CD8-positive, alpha-beta memory T cell (primary cell): ENCODE measurements at regions not wholly inside any gene's neighbourhood (a gene's known extent, or its start where the extent isn't known, plus 50 kb on each side); places are given as distances from the start of the nearest gene placed in this dataset.

Experiments
- CTCF ChIA-PET: fragments of 350-600 bp; sonication (Branson Sonifier 250); formaldehyde crosslinking; loops from one replicate; lab custom pipeline; 2021; ENCODE audit warnings: antibody characterized with exemption; lab: Charles Lee
- POLR2A ChIA-PET: fragments of 350-600 bp; sonication (Branson Sonifier 250); formaldehyde crosslinking; loops from one replicate; lab custom pipeline; 2021; ENCODE audit warnings: antibody characterized with exemption; lab: Charles Lee
- DNase-seq, 5 donors: peaks; one replicate each; pipeline versions ENCODE4 v3.0.0 to v3.0.0-alpha.2; 2020 to 2022; ENCODE audit warnings: mixed read lengths in 1 of 5
- H3K27ac ChIP-seq: one replicate; pipeline ENCODE4 v1.7.0; 2013; ENCODE audit warnings: low read depth, mild to moderate bottlenecking, low read length, moderate library complexity
- H3K27me3 ChIP-seq: 2 replicates; pipeline ENCODE4 v1.7.0; 2013; ENCODE audit warnings: low read length, mild to moderate bottlenecking; ENCODE audit not compliant: insufficient read depth, poor library complexity, severe bottlenecking
- H3K36me3 ChIP-seq: 2 replicates; pipeline ENCODE4 v1.7.0; 2013; ENCODE audit warnings: mild to moderate bottlenecking, low read length, moderate library complexity; ENCODE audit not compliant: insufficient read depth
- H3K4me1 ChIP-seq: 2 replicates; pipeline ENCODE4 v1.7.0; 2013; ENCODE audit warnings: mild to moderate bottlenecking, low read length, moderate library complexity; ENCODE audit not compliant: insufficient read depth
- H3K4me3 ChIP-seq: 2 replicates; pipeline ENCODE4 v1.7.0; 2013; ENCODE audit warnings: mild to moderate bottlenecking, low read length
- H3K9me3 ChIP-seq: 2 replicates; pipeline ENCODE4 v1.7.0; 2013; ENCODE audit warnings: mild to moderate bottlenecking, low read length
- H3K27ac Mint-ChIP-seq, 8 donors: one replicate each; pipeline ENCODE4 v1.8.0; 2020 to 2021; ENCODE audit warnings: mixed read lengths in 8 of 8, mild to moderate bottlenecking in 6 of 8, inconsistent platforms in 3 of 8, moderate library complexity in 3 of 8
- H3K27me3 Mint-ChIP-seq, 2 donors: one replicate each; pipeline ENCODE4 v1.8.0; 2020 to 2021; ENCODE audit warnings: mixed read lengths in 2 of 2, mild to moderate bottlenecking in 1 of 2, moderate library complexity in 1 of 2
- H3K36me3 Mint-ChIP-seq, 3 donors: one replicate each; pipeline ENCODE4 v1.8.0; 2020 to 2021; ENCODE audit warnings: mixed read lengths in 3 of 3, inconsistent platforms in 1 of 3, mild to moderate bottlenecking in 1 of 3
- H3K4me1 Mint-ChIP-seq, 3 donors: one replicate each; pipeline ENCODE4 v1.8.0; 2020 to 2021; ENCODE audit warnings: mixed read lengths in 3 of 3, inconsistent platforms in 1 of 3, mild to moderate bottlenecking in 1 of 3
- H3K4me3 Mint-ChIP-seq, 7 donors: one replicate each; pipeline ENCODE4 v1.8.0; 2020 to 2021; ENCODE audit warnings: mixed read lengths in 7 of 7, mild to moderate bottlenecking in 6 of 7, moderate library complexity in 4 of 7, inconsistent platforms in 2 of 7
- H3K9me3 Mint-ChIP-seq, 5 donors: one replicate each; pipeline ENCODE4 v1.8.0; 2020 to 2022; ENCODE audit warnings: mixed read lengths in 5 of 5, mild to moderate bottlenecking in 3 of 5, moderate library complexity in 2 of 5, inconsistent platforms in 1 of 5

- Histone ChIP-seq H3K4me3 (no peak overlapping the region), H3K4me1 (no peaks in the 10 kb centered on the region), H3K36me3 (no peaks in the 10 kb centered on the region), H3K27me3 (no peaks in the 10 kb centered on the region), H3K27ac (no peak overlapping the region), H3K9me3 (no peaks in the 10 kb centered on the region)
- no peak overlapping the region for H3K27ac Mint-ChIP-seq
- H3K4me1 Mint-ChIP-seq = no peaks in the 10 kb centered on the region
- ChIA-PET POLR2A (no interaction called here), CTCF (no interaction called here)
- peaks cover 0 to 2% (median 0%) of the 10 kb centered on the region in 5 donors for H3K9me3 Mint-ChIP-seq
- H3K4me3 Mint-ChIP-seq = no peak overlapping the region
- H3K36me3 Mint-ChIP-seq = no peaks in the 10 kb centered on the region
- H3K27me3 Mint-ChIP-seq = no peaks in the 10 kb centered on the region
- no peak for DNase-seq
These were observed 368.3 kb upstream of the AZI2 start for GRCh38 chr3:28716939-28717338.

DNA sequence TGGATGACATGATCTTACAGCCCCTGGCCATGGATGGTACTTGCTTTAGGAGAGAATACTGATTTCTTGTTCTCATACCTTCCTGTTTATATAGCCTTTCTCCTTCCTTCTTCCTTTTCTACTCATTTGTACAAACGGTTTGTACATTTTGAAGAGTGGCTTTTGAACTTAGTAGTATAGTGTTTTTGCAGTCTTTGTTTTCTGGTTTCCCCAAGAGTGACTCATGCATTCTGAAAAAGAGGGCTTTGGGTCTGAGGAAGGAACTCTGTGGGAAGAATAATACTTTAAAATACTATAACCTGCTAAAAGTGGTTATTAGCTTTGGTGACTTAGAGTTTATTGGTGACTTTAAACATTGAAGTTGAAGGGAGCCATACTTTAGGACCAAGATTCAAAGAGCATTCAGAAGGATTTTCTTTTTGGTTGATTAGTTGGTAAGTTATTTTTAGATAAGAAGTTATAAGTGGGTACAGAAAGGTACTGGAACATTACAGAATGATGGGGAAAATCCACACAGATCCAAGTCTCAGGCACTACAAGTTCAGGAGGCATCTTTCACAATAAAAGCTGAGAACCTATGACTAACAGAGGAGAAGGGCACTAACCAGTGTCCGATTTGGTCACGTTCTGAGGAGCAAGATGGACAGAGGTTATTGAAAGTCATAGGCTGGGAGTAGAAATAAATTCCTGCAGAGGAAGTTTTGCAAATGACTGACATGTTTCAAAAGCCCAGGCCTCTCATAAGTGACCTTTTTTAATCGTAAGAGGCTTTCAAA, 369.6 kb upstream of the AZI2 start:
- Histone ChIP-seq H3K4me1 (no peaks in the 10 kb centered on the region), H3K36me3 (no peaks in the 10 kb centered on the region), H3K27ac (no peak overlapping the region), H3K9me3 (no peaks in the 10 kb centered on the region), H3K27me3 (no peaks in the 10 kb centered on the region), H3K4me3 (no peak overlapping the region)
- H3K36me3 Mint-ChIP-seq = no peaks in the 10 kb centered on the region
- H3K4me1 Mint-ChIP-seq = no peaks in the 10 kb centered on the region
- CTCF ChIA-PET = no interaction called here
- no peak overlapping the region for H3K4me3 Mint-ChIP-seq
- H3K27ac Mint-ChIP-seq = no peak overlapping the region
- H3K27me3 Mint-ChIP-seq = no peaks in the 10 kb centered on the region
- H3K9me3 Mint-ChIP-seq = peaks cover 0 to under 1% (median 0%) of the 10 kb centered on the region in 5 donors
- DNase-seq = no peak
- POLR2A ChIA-PET = no interaction called here

- POLR2A ChIA-PET = no interaction called here
- no peak overlapping the region for H3K4me3 Mint-ChIP-seq
- peaks cover 0 to 2% of the 10 kb centered on the region in 2 donors for H3K27me3 Mint-ChIP-seq
- Histone ChIP-seq H3K4me3 (no peak overlapping the region), H3K27ac (no peak overlapping the region), H3K27me3 (no peaks in the 10 kb centered on the region), H3K4me1 (no peaks in the 10 kb centered on the region), H3K36me3 (no peaks in the 10 kb centered on the region), H3K9me3 (no peaks in the 10 kb centered on the region)
- H3K27ac Mint-ChIP-seq = no peak overlapping the region
- DNase-seq = no peak
- CTCF ChIA-PET = no interaction called here
- H3K4me1 Mint-ChIP-seq = no peaks in the 10 kb centered on the region
- H3K9me3 Mint-ChIP-seq = peaks cover 0 to 15% (median 0%) of the 10 kb centered on the region in 5 donors
- H3K36me3 Mint-ChIP-seq = peaks cover 0 to 3% (median 0%) of the 10 kb centered on the region in 3 donors
These were observed 378.2 kb upstream of the AZI2 start for GRCh38 chr3:28726840-28727239.

DNA sequence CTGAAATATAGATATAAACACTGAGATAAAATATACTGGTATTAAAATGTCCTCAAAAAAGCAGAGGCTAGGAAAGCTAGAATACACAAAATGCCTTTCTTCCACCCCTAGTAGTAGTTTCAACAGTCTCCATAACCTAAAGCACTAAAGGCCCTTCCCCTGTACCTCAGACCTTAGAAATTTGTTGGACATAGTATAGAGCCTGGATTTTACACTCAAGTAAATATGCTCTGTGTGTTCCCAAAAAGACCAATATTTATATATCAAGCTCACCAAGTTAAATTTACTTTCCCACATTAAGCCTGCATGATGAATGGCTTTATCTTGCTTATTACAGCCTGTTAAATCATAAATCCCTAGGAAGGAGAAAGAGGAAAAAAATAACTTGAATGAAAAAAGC, 378.7 kb upstream of the AZI2 start:
- DNase-seq = no peak
- H3K27me3 ChIP-seq = no peaks in the 10 kb centered on the region
- H3K4me1 ChIP-seq = no peaks in the 10 kb centered on the region
- H3K9me3 ChIP-seq = no peaks in the 10 kb centered on the region
- Mint-ChIP-seq H3K4me1 (no peaks in the 10 kb centered on the region), H3K36me3 (peaks cover 0 to 3% (median 0%) of the 10 kb centered on the region in 3 donors), H3K4me3 (no peak overlapping the region), H3K27me3 (peaks cover 0 to 2% of the 10 kb centered on the region in 2 donors), H3K27ac (no peak overlapping the region), H3K9me3 (peaks cover 0 to 15% (median 0%) of the 10 kb centered on the region in 5 donors)
- H3K4me3 ChIP-seq = no peak overlapping the region
- CTCF ChIA-PET = no interaction called here
- H3K36me3 ChIP-seq = no peaks in the 10 kb centered on the region
- POLR2A ChIA-PET = no interaction called here
- no peak overlapping the region for H3K27ac ChIP-seq

DNA sequence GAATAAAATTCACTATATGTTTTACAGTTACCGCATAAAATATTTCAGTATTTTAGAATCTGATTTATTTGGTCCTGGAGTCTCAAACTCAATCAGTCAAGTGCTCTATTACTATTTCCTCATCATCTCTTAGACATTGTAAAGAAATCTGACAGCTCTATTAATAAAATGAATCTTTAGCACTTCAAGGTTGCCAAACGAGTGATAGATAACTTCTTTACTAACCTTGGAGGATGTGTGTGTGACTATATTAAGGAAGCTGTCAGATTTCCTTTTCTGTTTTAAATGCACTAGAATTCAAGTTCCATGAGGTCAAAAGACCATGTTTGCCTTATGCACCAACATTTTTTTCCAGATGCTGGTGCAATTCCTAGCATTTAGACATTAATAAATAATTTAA, 389.8 kb upstream of the AZI2 start:
- Histone ChIP-seq H3K4me1 (no peaks in the 10 kb centered on the region), H3K36me3 (no peaks in the 10 kb centered on the region), H3K27me3 (no peaks in the 10 kb centered on the region), H3K4me3 (no peak overlapping the region), H3K9me3 (no peaks in the 10 kb centered on the region), H3K27ac (no peak overlapping the region)
- POLR2A ChIA-PET = no interaction called here
- Mint-ChIP-seq H3K4me3 (no peak overlapping the region), H3K27me3 (peaks cover 0 to 1% of the 10 kb centered on the region in 2 donors), H3K9me3 (peaks cover 7 to 13% (median 10%) of the 10 kb centered on the region in 5 donors), H3K4me1 (no peaks in the 10 kb centered on the region), H3K27ac (no peak overlapping the region), H3K36me3 (no peaks in the 10 kb centered on the region)
- CTCF ChIA-PET = no interaction called here
- DNase-seq = no peak

GRCh38 chr3:28739647-28740046, 391.0 kb upstream of the AZI2 start:
- H3K27ac Mint-ChIP-seq = no peak overlapping the region
- peaks cover 0 to 1% of the 10 kb centered on the region in 2 donors for H3K27me3 Mint-ChIP-seq
- Histone ChIP-seq H3K4me3 (no peak overlapping the region), H3K27me3 (no peaks in the 10 kb centered on the region), H3K36me3 (no peaks in the 10 kb centered on the region), H3K27ac (no peak overlapping the region), H3K9me3 (no peaks in the 10 kb centered on the region), H3K4me1 (no peaks in the 10 kb centered on the region)
- H3K9me3 Mint-ChIP-seq = peaks cover 1 to 7% (median 2%) of the 10 kb centered on the region in 5 donors
- ChIA-PET POLR2A (no interaction called here), CTCF (no interaction called here)
- DNase-seq = no peak
- H3K4me1 Mint-ChIP-seq = no peaks in the 10 kb centered on the region
- no peak overlapping the region for H3K4me3 Mint-ChIP-seq
- H3K36me3 Mint-ChIP-seq = no peaks in the 10 kb centered on the region

DNA sequence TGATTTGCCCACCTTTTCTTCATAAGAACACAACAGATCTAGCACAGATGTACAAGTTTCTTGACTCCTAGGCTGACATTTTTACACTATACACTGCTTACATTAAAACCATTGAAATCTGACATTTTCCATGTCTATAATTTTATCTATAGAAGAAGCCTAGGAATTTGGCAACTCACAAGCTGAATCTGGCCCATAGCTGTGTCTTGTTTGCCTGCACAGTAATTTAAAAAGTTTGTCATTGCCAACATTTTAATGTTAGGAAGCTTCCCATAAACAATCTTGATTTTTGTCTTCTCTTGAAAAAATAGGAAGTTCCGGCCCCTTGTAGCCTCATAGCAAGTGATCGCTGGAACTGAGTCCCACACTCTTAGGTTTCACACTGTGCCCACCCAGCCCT, 394.6 kb upstream of the AZI2 start:
- H3K4me1 Mint-ChIP-seq = no peaks in the 10 kb centered on the region
- H3K4me3 ChIP-seq = no peak overlapping the region
- H3K9me3 ChIP-seq = no peaks in the 10 kb centered on the region
- H3K4me1 ChIP-seq = no peaks in the 10 kb centered on the region
- no peak for DNase-seq
- H3K27me3 Mint-ChIP-seq = peaks cover 0 to 1% of the 10 kb centered on the region in 2 donors
- peaks cover 0 to 3% (median 0%) of the 10 kb centered on the region in 5 donors for H3K9me3 Mint-ChIP-seq
- ChIA-PET POLR2A (no interaction called here), CTCF (no interaction called here)
- H3K27me3 ChIP-seq = no peaks in the 10 kb centered on the region
- no peaks in the 10 kb centered on the region for H3K36me3 ChIP-seq
- no peak overlapping the region for H3K27ac ChIP-seq
- no peaks in the 10 kb centered on the region for H3K36me3 Mint-ChIP-seq
- no peak overlapping the region for H3K4me3 Mint-ChIP-seq
- no peak overlapping the region for H3K27ac Mint-ChIP-seq

- H3K27me3 Mint-ChIP-seq = peaks cover 0 to 1% of the 10 kb centered on the region in 2 donors
- Histone ChIP-seq H3K36me3 (no peaks in the 10 kb centered on the region), H3K9me3 (no peaks in the 10 kb centered on the region), H3K4me3 (no peak overlapping the region), H3K27me3 (no peaks in the 10 kb centered on the region), H3K27ac (no peak overlapping the region), H3K4me1 (no peaks in the 10 kb centered on the region)
- no peaks in the 10 kb centered on the region for H3K4me1 Mint-ChIP-seq
- H3K27ac Mint-ChIP-seq = no peak overlapping the region
- ChIA-PET POLR2A (no interaction called here), CTCF (no interaction called here)
- no peaks in the 10 kb centered on the region for H3K36me3 Mint-ChIP-seq
- H3K9me3 Mint-ChIP-seq = peaks cover 0 to 4% (median 2%) of the 10 kb centered on the region in 5 donors
- no peak for DNase-seq
- no peak overlapping the region for H3K4me3 Mint-ChIP-seq
These were observed 395.2 kb upstream of the AZI2 start for GRCh38 chr3:28743831-28744230.
